ENCODE measurements at regions not wholly inside any gene's neighbourhood (a gene's known extent, or its start where the extent isn't known, plus 50 kb on each side); places are given as distances from the start of the nearest gene placed in this dataset.

DNA sequence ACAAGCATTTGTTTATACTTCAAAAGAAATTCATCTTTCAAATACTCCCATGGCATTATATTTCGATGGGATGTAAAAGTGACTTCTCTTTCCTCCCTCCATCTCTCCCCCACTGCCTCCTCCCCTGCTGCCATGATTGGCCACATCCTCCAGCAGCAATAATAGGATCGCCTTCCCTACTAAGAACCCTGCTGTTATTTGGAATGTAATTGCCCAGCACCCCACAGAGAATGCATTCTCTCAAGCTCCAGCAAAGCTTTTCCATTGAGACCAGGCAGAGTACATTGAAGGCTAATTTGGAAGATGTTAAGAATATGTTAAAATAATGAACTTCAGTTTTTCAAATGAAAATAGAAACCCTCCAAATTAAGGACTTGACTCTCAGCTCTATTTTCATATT is 375.4 kb upstream of the ACVR2A start:
- Histone ChIP-seq H4K20me1 (ENCODE audit: insufficient read depth) (no peaks in the 10 kb centered on the region), H3K4me3 (no peak overlapping the region), H3K9me3 (ENCODE audit: insufficient read depth, low read depth) (no peaks in the 10 kb centered on the region), H3K9me2 (ENCODE audit: insufficient read depth) (no peaks in the 10 kb centered on the region), H2AFZ (no peak overlapping the region), H3K4me1 (replicated peaks; ENCODE audit: insufficient read depth) (peaks cover 8% of the 10 kb centered on the region), H3K79me2 (ENCODE audit: low read depth) (no peaks in the 10 kb centered on the region), H3K27me3 (ENCODE audit: insufficient read depth, low read depth) (no peaks in the 10 kb centered on the region), H3F3A (ENCODE audit: insufficient read depth, low read depth) (no peaks in the 10 kb centered on the region), H3K4me2 (no peak overlapping the region), H3K36me3 (ENCODE audit: low read depth) (no peaks in the 10 kb centered on the region), H3K27ac (no peak overlapping the region)
- intact Hi-C loops (cut with micrococcal nuclease; ENCODE audit: unreplicated experiment), result no loop called here
- CTCF ChIA-PET, result interaction anchor here (0.6 kb wide), 1 partner anchor 33 kb away, joined by 4 read pairs; no protein-coding TSS in a partner anchor
- TF ChIP-seq, protein P1, sequence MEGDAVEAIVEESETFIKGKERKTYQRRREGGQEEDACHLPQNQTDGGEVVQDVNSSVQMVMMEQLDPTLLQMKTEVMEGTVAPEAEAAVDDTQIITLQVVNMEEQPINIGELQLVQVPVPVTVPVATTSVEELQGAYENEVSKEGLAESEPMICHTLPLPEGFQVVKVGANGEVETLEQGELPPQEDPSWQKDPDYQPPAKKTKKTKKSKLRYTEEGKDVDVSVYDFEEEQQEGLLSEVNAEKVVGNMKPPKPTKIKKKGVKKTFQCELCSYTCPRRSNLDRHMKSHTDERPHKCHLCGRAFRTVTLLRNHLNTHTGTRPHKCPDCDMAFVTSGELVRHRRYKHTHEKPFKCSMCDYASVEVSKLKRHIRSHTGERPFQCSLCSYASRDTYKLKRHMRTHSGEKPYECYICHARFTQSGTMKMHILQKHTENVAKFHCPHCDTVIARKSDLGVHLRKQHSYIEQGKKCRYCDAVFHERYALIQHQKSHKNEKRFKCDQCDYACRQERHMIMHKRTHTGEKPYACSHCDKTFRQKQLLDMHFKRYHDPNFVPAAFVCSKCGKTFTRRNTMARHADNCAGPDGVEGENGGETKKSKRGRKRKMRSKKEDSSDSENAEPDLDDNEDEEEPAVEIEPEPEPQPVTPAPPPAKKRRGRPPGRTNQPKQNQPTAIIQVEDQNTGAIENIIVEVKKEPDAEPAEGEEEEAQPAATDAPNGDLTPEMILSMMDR (conservative IDR thresholded peaks at IDR 0.05), result no peak
- no peak for TF ChIP-seq EZH2 (IDR thresholded peaks at IDR 0.05; ENCODE audit: low read depth)
- no peak for DNase-seq
- BruUV-seq (replicated peaks), result no TSS peak
- POLR2A ChIA-PET (ENCODE audit: unreplicated experiment), result no interaction called here

DNA sequence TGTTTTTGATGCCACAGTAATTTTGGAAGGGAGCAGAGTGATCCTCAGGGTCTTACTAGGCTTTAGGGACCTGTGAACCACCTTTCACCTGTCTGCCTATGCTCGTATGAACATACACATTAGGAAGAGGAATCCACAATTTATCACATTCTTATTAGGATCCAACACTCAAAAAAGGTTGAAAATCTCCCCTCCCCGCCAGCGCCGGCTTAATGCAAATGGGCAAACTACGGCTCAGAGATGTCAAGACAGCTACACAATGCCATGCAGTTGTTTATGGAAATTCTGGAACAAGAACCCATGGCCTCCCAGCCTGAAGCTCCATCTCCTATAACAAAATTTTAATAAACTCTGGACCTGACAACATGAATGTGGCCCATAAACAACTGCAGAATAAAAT is 375.9 kb upstream of the ACVR2A start:
- DNase-seq, result no peak
- BruUV-seq (replicated peaks), result no TSS peak
- ChIA-PET CTCF (interaction anchor here (0.6 kb wide), 1 partner anchor 33 kb away, joined by 4 read pairs; no protein-coding TSS in a partner anchor), POLR2A (ENCODE audit: unreplicated experiment) (no interaction called here)
- no peaks in the 10 kb centered on the region for H3K9me3 ChIP-seq (ENCODE audit: insufficient read depth, low read depth)
- no peaks in the 10 kb centered on the region for H3F3A ChIP-seq (ENCODE audit: insufficient read depth, low read depth)
- no peaks in the 10 kb centered on the region for H3K36me3 ChIP-seq (ENCODE audit: low read depth)
- no peaks in the 10 kb centered on the region for H3K27me3 ChIP-seq (ENCODE audit: insufficient read depth, low read depth)
- H2AFZ ChIP-seq, result no peak overlapping the region
- peaks cover 8% of the 10 kb centered on the region for H3K4me1 ChIP-seq (replicated peaks; ENCODE audit: insufficient read depth)
- no peaks in the 10 kb centered on the region for H4K20me1 ChIP-seq (ENCODE audit: insufficient read depth)
- H3K9me2 ChIP-seq (ENCODE audit: insufficient read depth), result no peaks in the 10 kb centered on the region
- intact Hi-C loops (cut with micrococcal nuclease; ENCODE audit: unreplicated experiment), result no loop called here
- H3K4me2 ChIP-seq, result no peak overlapping the region
- no peak overlapping the region for H3K27ac ChIP-seq
- no peaks in the 10 kb centered on the region for H3K79me2 ChIP-seq (ENCODE audit: low read depth)
- TF ChIP-seq, protein P1 (conservative IDR thresholded peaks at IDR 0.05), result no peak
- no peak for TF ChIP-seq EZH2 (IDR thresholded peaks at IDR 0.05; ENCODE audit: low read depth)
- no peak overlapping the region for H3K4me3 ChIP-seq

DNA sequence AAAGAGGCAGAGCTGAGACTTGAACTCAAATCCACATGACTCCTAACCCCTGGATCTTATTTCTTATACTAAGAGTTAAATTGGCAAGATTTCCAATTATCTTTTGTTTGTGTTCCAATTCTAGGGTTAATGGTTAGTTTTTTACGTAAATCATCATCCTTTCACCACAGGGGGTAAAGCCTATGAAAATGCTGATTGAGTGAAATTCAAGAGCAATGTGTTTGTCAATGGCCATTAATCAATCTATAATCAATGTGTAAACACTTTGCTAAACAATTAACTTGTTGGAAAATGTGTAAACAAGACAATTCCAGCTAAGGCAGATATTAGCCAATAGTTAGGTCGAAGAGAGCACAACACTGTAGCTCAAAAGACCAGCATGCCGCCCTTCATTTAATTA is 376.5 kb upstream of the ACVR2A start:
- POLR2A ChIA-PET (ENCODE audit: unreplicated experiment), result no interaction called here
- DNase-seq, result no peak
- no peak for TF ChIP-seq EZH2 (IDR thresholded peaks at IDR 0.05; ENCODE audit: low read depth)
- TF ChIP-seq, protein P1 (conservative IDR thresholded peaks at IDR 0.05), result no peak
- no TSS peak for BruUV-seq (replicated peaks)
- H2AFZ ChIP-seq, result no peak overlapping the region
- no peak overlapping the region for H3K27ac ChIP-seq
- H3F3A ChIP-seq (ENCODE audit: insufficient read depth, low read depth), result no peaks in the 10 kb centered on the region
- no peak overlapping the region for H3K4me2 ChIP-seq
- H3K4me1 ChIP-seq (replicated peaks; ENCODE audit: insufficient read depth), result peaks cover 8% of the 10 kb centered on the region
- H3K79me2 ChIP-seq (ENCODE audit: low read depth), result no peaks in the 10 kb centered on the region
- no peaks in the 10 kb centered on the region for H3K36me3 ChIP-seq (ENCODE audit: low read depth)
- H3K27me3 ChIP-seq (ENCODE audit: insufficient read depth, low read depth), result no peaks in the 10 kb centered on the region
- H3K9me3 ChIP-seq (ENCODE audit: insufficient read depth, low read depth), result no peaks in the 10 kb centered on the region
- no peak overlapping the region for H3K4me3 ChIP-seq
- no peaks in the 10 kb centered on the region for H3K9me2 ChIP-seq (ENCODE audit: insufficient read depth)
- CTCF ChIA-PET, result no interaction called here
- no peaks in the 10 kb centered on the region for H4K20me1 ChIP-seq (ENCODE audit: insufficient read depth)
- intact Hi-C loops (cut with micrococcal nuclease; ENCODE audit: unreplicated experiment), result no loop called here
